ENCODE measurements at regions not wholly inside any gene's neighbourhood (a gene's known extent, or its start where the extent isn't known, plus 50 kb on each side); places are given as distances from the start of the nearest gene placed in this dataset.

- DNase-seq (no peak), ATAC-seq (no peak)
- TF ChIP-seq EZH2 (IDR thresholded peaks at IDR 0.05; ENCODE audit: low read length, unreplicated experiment) (no peak), CTCF (conservative IDR thresholded peaks at IDR 0.05; ENCODE audit: low read depth, low read length) (no peak), EZH2phosphoT487 (IDR thresholded peaks at IDR 0.05; ENCODE audit: borderline replicate concordance, low read length) (no peak)
- Histone ChIP-seq H3K36me3 (ENCODE audit: low read depth, low read length) (no peaks in the 10 kb centered on the region), H3K9me3 (ENCODE audit: low read length) (no peaks in the 10 kb centered on the region), H3K27ac (ENCODE audit: low read length) (no peak overlapping the region), H3F3A (ENCODE audit: low read length, unreplicated experiment) (no peaks in the 10 kb centered on the region), H3K9me2 (replicated peaks; ENCODE audit: low read length) (no peaks in the 10 kb centered on the region), H3K4me3 (ENCODE audit: low read length) (no peak overlapping the region), H3K9ac (ENCODE audit: low read length) (no peak overlapping the region), H2AFZ (ENCODE audit: low read length) (no peak overlapping the region), H3K4me2 (ENCODE audit: low read length) (no peak overlapping the region), H3K79me2 (ENCODE audit: low read length) (no peaks in the 10 kb centered on the region), H3K4me1 (ENCODE audit: insufficient read depth, low read length) (no peaks in the 10 kb centered on the region), H4K20me1 (ENCODE audit: low read length) (no peaks in the 10 kb centered on the region), H3K27me3 (ENCODE audit: low read length) (no peaks in the 10 kb centered on the region)
- no TSS peak for BruUV-seq (replicated peaks)
- CTCF ChIA-PET: no interaction called here
- intact Hi-C loops (cut with micrococcal nuclease): no loop called here
- POLR2A ChIA-PET (ENCODE audit: unreplicated experiment): no interaction called here
Observed at GRCh38 chr17:83178533-83179304, 99.3 kb downstream of the METRNL start.

GRCh38 chr17:83179374-83179773, 100.0 kb downstream of the METRNL start:
- no peaks in the 10 kb centered on the region for H4K20me1 ChIP-seq (ENCODE audit: low read length)
- intact Hi-C loops (cut with micrococcal nuclease): no loop called here
- TF ChIP-seq EZH2 (IDR thresholded peaks at IDR 0.05; ENCODE audit: low read length, unreplicated experiment) (no peak), EZH2phosphoT487 (IDR thresholded peaks at IDR 0.05; ENCODE audit: borderline replicate concordance, low read length) (no peak), CTCF (conservative IDR thresholded peaks at IDR 0.05; ENCODE audit: low read depth, low read length) (no peak)
- POLR2A ChIA-PET (ENCODE audit: unreplicated experiment): no interaction called here
- no peak overlapping the region for H3K27ac ChIP-seq (ENCODE audit: low read length)
- no peaks in the 10 kb centered on the region for H3K9me3 ChIP-seq (ENCODE audit: low read length)
- H3K4me3 ChIP-seq (ENCODE audit: low read length): no peak overlapping the region
- DNase-seq (no peak), ATAC-seq (no peak)
- no peaks in the 10 kb centered on the region for H3K4me1 ChIP-seq (ENCODE audit: insufficient read depth, low read length)
- H3K27me3 ChIP-seq (ENCODE audit: low read length): no peaks in the 10 kb centered on the region
- CTCF ChIA-PET: no interaction called here
- no TSS peak for BruUV-seq (replicated peaks)
- H3K9ac ChIP-seq (ENCODE audit: low read length): no peak overlapping the region
- no peak overlapping the region for H3K4me2 ChIP-seq (ENCODE audit: low read length)
- H3F3A ChIP-seq (ENCODE audit: low read length, unreplicated experiment): no peaks in the 10 kb centered on the region
- H3K36me3 ChIP-seq (ENCODE audit: low read depth, low read length): no peaks in the 10 kb centered on the region
- H2AFZ ChIP-seq (ENCODE audit: low read length): no peak overlapping the region
- H3K9me2 ChIP-seq (replicated peaks; ENCODE audit: low read length): no peaks in the 10 kb centered on the region
- H3K79me2 ChIP-seq (ENCODE audit: low read length): no peaks in the 10 kb centered on the region

- Histone ChIP-seq H3K9ac (ENCODE audit: low read length) (no peak overlapping the region), H3K36me3 (ENCODE audit: low read depth, low read length) (no peaks in the 10 kb centered on the region), H3K4me2 (ENCODE audit: low read length) (no peak overlapping the region), H3K79me2 (ENCODE audit: low read length) (no peaks in the 10 kb centered on the region), H3K4me3 (ENCODE audit: low read length) (no peak overlapping the region), H3K4me1 (ENCODE audit: insufficient read depth, low read length) (no peaks in the 10 kb centered on the region), H3K27ac (ENCODE audit: low read length) (no peak overlapping the region), H2AFZ (ENCODE audit: low read length) (no peak overlapping the region), H4K20me1 (ENCODE audit: low read length) (no peaks in the 10 kb centered on the region), H3K9me2 (replicated peaks; ENCODE audit: low read length) (no peaks in the 10 kb centered on the region), H3K27me3 (ENCODE audit: low read length) (0 out of 2 replicates have a peak, but pooled peaks cover under 1% of the 10 kb centered on the region), H3K9me3 (ENCODE audit: low read length) (no peaks in the 10 kb centered on the region), H3F3A (ENCODE audit: low read length, unreplicated experiment) (no peaks in the 10 kb centered on the region)
- DNase-seq: no peak
- CTCF ChIA-PET: no interaction called here
- no TSS peak for BruUV-seq (replicated peaks)
- ATAC-seq: no peak
- intact Hi-C loops (cut with micrococcal nuclease): no loop called here
- no peak for TF ChIP-seq CTCF (conservative IDR thresholded peaks at IDR 0.05; ENCODE audit: low read depth, low read length)
- TF ChIP-seq EZH2phosphoT487 (IDR thresholded peaks at IDR 0.05; ENCODE audit: borderline replicate concordance, low read length): no peak
- no peak for TF ChIP-seq EZH2 (IDR thresholded peaks at IDR 0.05; ENCODE audit: low read length, unreplicated experiment)
- POLR2A ChIA-PET (ENCODE audit: unreplicated experiment): no interaction called here
Observed at GRCh38 chr17:83179811-83180210, 100.4 kb downstream of the METRNL start.

Data from PC-3 (cell line).